ENCODE measurements at regions not wholly inside any gene's neighbourhood (a gene's known extent, or its start where the extent isn't known, plus 50 kb on each side); places are given as distances from the start of the nearest gene placed in this dataset.

DNA sequence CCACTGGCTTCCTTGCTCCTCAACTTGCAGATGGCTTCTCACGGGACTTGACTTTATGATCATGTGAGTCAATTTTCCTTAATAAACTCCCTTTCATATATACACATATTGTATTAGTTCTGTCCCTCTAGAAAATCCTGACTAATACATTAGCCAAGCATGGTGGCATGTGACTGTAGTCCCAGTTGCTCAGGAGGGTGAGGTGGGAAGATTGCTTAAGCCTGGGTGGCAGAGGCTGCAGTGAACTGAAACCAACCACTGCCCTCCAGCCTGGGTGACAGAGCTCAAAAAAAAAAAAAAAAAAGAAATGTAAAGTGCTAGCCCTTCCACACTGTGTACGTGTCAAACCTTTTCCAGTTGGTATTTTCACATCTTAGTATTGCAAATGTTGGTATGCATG, 857.0 kb downstream of the LTN1 start:
- TF ChIP-seq, protein P1, sequence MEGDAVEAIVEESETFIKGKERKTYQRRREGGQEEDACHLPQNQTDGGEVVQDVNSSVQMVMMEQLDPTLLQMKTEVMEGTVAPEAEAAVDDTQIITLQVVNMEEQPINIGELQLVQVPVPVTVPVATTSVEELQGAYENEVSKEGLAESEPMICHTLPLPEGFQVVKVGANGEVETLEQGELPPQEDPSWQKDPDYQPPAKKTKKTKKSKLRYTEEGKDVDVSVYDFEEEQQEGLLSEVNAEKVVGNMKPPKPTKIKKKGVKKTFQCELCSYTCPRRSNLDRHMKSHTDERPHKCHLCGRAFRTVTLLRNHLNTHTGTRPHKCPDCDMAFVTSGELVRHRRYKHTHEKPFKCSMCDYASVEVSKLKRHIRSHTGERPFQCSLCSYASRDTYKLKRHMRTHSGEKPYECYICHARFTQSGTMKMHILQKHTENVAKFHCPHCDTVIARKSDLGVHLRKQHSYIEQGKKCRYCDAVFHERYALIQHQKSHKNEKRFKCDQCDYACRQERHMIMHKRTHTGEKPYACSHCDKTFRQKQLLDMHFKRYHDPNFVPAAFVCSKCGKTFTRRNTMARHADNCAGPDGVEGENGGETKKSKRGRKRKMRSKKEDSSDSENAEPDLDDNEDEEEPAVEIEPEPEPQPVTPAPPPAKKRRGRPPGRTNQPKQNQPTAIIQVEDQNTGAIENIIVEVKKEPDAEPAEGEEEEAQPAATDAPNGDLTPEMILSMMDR (conservative IDR thresholded peaks at IDR 0.05): no peak
- no peak for TF ChIP-seq ZFX (IDR thresholded peaks at IDR 0.05)
